H4 (cell line): ENCODE measurements at regions not wholly inside any gene's neighbourhood (a gene's known extent, or its start where the extent isn't known, plus 50 kb on each side); places are given as distances from the start of the nearest gene placed in this dataset.

Source experiments
- DNase-seq: peaks from one replicate; pipeline ENCODE4 v3.0.0-alpha.2; 2015; ENCODE audit warnings: low spot score

DNA sequence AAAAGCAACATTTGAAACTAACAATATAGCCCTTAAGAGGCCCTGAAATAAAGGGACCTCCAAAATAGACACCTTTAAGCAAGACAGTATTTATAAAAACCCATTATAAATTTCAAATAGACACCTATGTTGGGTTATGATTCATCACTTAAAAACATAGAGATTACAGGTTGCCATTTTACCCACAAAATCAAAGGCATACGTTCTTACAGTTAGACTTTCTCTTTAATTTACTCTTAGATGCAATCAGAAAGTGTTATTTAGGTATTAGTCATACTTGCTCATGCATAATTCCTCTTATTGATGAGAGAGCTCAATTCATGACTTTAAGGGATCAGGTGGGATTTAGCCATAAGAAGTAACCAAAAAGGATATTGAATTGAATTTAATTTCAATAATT, 51.5 kb upstream of the TMEM200A start:
- no peak for DNase-seq

DNA sequence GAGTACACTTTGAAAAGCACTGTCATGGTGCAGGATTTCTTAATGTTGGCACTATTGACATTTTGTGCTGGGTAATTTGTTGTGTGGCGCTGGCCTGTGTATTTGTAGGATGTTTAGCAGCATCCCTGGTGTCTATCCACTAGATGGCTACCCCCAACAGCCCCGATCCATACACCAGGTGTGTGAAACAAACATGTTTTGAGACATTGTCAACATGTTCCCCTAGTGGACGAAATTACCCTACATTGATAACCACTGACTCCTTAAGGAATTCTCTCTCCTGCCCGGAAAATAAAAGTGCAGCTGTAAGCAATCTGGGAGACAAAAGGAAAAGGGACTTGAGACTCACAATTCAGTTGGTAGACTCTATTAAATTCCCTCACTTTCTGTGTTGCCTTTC, 52.6 kb upstream of the TMEM200A start:
- no peak for DNase-seq

DNA sequence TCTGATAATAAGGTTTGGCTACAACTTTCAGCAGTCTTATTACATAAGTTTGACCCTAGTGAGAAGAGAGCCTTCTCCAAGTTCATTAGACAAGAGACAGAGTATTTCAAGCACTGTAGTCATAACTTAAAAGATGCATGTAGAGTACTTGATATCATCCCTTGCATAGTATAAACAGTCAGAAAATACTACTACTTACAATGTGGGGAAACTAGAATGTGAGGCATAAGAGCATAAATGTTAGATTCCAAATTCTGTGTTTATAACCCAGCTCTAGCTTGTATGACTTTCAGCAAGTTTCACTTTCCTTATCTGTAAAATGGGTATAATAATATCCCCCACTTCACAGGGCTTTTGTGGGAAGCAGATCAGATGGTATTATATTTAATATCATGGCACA, 56.8 kb upstream of the TMEM200A start:
- no peak for DNase-seq

DNA sequence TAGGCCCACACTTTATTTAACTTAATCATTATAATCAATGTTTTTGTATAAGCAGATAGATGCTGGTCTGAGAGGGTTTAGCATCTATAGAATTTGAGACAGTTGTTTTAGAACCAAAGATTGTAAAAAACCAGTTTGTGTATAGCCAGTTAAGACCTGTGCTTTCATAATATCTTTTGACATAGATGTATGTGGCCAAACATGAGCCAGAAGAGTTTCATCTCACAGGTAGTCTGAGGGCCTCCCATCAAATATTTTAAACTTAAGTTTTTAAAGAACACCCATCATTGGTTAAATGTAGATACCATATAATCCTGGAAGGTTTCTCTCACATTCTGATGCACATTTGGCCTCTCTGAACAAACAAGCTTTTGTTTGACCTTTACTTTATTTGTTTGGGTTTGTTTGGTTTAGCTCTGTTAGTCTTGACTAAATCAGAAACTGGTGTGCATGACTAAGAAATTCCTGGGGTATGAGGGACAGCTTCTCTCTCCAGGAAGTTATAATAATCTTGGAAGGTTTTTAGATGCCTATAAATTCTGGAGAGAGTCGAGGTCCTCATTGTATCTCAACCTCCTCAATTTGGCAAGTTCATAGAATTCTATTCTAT, 58.0 kb upstream of the TMEM200A start:
- DNase-seq: peak; percentile 46

DNA sequence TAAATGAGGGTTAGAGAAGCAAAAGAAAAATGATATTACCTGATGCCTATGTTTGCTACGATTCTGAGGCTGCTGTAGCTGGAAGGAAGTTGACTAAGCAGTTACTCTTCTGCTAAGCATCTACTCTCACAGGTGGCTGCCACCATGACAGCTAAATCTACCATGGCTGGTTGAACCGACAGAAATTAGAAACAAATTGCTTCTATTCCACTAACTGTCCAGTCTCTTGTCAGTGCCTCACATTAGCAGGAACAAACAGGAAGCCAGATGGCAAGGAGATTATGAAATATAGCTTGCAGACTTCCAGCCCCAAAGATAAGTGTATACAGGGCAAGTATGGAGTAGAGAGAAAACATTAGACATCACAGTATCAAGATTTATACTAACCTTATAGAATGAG, 59.4 kb upstream of the TMEM200A start:
- no peak for DNase-seq

DNA sequence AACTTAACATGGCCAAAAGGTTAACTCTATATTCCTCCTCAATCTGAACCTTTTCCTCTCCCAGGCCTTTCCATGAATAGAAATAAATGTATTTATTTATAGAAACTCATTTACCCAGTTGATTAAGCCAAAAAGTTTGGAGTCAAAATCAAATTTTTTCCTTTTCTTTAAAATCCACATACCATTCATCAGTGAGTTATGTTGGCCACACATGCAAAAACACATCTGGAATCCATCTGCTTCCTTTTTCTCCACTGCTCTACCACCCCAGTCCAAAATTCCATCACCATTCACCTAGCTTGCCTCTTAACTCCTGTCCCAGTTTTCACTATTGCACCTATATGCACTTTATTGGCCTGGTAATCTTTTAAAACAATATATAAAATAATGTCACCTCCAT, 62.4 kb upstream of the TMEM200A start:
- no peak for DNase-seq

DNA sequence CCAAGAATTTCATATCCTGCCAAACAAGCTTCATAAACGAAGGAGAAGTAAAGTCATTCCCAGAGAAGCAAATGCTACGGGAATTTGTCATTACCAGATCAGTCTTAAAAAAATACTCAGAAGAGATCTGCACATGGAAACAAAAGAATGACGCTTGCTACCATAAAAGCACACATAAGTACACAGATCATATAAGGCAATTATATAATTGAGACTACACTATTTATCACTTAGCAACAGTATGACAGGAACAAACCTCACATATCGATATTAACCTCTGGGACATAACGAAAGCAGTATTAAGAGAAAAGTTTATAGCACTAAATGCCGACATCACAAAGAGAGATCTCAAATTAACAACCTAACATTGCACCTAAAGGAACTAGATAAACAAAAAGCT, 67.6 kb upstream of the TMEM200A start:
- no peak for DNase-seq

DNA sequence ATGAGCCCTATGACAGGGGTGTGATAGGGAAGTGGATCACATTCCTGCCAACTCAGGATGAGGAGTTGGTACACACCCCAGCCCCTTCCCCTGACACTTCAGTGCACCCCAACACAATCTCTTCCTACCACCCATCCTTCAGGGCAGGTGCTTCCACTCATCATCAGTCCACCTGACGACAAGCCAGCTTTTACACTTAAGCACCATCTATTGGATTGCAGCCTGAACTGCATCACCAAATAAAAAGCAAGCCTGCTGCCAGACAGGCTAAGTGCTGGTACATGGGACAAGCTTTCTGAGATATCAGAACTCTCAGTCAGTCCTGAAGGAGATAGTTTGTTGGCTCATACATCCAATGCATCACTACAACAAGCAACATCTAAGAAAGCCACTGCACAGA, 69.0 kb upstream of the TMEM200A start:
- no peak for DNase-seq

DNA sequence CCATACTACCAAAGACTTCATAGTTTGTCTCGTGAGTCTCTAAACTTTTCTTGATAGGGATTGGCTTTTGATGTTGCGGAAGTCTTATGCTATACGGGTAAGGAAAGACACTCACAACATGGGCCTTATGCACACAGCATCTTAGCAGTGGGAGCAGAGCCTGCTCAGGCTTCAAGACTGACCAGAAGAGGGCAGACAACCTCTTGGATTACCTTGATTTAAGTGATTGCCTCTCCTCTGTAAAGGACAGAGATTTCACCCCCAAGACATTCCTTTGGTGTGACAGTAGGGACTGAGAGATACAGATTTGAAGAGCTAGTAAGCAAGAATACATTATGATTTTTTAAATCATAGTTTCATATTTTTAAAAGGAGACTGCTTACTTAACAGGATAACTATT, 71.0 kb upstream of the SAMD3 start:
- DNase-seq: peak; percentile 30

DNA sequence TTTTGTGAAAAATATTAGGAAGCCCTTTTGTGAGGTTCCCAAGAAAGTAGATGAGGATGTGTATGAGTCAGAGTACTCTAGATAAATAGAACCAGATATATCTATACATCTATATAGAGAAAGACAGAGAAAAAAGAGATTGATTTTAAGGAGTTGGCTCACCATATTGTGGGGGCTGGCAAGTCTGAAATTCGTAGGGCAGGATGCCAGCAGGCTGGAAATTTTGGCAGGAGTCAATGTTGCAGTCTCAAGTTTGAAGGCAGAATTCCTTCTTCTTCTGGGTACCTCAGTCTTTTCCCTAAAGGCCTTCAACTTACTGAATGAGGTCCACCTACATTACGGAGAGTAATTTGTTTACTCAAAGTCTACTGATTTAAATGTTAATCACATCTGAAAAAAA, 65.3 kb upstream of the SAMD3 start:
- DNase-seq: no peak

DNA sequence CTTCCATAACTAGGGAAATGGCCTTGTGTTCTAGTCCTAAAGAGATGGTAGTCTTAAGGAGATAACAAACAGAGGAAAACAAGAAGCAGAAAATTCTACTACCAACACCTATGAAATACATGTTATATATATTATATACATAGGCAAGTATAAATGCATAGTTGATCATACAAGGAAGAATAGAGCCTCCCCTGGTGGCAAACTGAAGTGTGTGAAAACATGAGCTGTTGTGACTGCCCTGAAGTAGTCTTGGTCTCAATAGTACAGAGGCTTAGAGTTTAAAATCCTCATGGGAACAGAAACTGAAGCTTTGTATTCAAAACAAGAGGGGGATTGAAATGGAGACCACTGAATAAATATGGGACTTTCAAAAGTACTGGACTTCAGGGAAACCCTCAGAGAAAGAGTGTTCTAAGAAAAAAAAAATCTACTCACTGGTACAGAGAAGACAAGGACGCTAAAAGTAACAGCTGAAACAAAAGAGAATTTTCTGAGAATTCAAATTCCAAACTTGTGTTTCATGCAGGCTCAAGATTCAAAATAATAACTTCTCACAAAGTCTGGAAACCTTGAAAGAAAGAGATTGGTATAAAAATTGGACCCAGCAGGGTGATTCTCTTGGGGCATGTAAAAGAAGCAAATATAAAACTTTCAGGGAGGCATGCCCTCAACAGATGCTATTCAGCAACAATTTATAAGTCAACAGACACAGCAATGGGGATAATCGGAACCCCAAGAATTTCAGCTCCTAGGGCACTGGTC, 59.7 kb upstream of the SAMD3 start:
- no peak for DNase-seq

DNA sequence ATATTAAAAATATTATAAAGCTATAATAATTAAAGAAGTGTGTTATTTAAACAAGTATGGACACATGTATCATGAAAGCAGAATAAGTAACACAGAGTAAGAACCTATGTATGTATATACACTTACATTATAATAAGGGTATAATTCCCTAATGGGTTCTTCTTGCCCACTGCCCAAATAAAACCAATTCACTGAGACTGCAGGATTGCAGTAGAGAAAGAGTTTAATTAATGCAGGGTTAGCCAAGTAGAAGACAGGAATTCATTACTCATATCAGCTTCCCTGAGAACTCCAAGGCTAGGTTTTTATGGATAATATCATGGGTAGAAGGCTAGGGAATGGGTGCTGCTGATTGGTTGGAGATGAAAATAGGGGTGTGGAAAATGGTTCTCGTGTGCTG, 53.8 kb upstream of the SAMD3 start:
- no peak for DNase-seq

DNA sequence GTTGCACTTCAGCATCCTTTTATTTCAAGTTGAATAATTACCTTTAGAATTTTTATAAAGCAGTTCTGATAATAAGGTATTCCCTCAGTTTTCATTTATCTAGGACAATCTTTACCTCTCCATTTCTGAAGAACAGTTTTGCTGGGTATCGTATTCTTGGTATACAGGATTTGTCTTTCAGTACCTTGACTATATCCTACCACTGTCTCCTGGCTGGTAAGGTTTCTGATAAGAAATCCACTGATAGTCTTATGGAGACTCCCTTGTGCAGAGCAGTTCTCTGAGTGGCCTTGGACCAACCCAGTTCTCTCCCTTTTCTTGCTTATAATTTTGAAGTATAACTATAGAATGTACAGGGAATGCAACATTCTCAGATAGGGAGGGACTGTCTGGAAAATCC, 51.3 kb upstream of the SAMD3 start:
- no peak for DNase-seq
